ENCODE measurements at regions not wholly inside any gene's neighbourhood (a gene's known extent, or its start where the extent isn't known, plus 50 kb on each side); places are given as distances from the start of the nearest gene placed in this dataset.

GRCh38 chr14:42750771-42751170, 1144.1 kb downstream of the LRFN5 start:
- no peaks in the 10 kb centered on the region for H3K4me1 ChIP-seq (ENCODE audit: insufficient read depth)
- no peak overlapping the region for H3K27ac ChIP-seq (ENCODE audit: low read depth)
- no peak overlapping the region for H3K4me3 ChIP-seq (ENCODE audit: low read depth, low read length)

GRCh38 chr14:42742084-42742483, 1135.4 kb downstream of the LRFN5 start:
- Histone ChIP-seq H3K4me1 (ENCODE audit: insufficient read depth) (no peaks in the 10 kb centered on the region), H3K4me3 (ENCODE audit: low read depth, low read length) (no peak overlapping the region), H3K36me3 (ENCODE audit: insufficient read depth) (no peaks in the 10 kb centered on the region), H3K27ac (ENCODE audit: low read depth) (no peak overlapping the region)
- DNase-seq (ENCODE audit: extremely low spot score): no peak
- WGBS: 70% methylated on average over 2 of the region's 2 CpGs

More at GRCh38 chr14:42750771-42751170, 1144.1 kb downstream of the LRFN5 start:
- DNase-seq (ENCODE audit: extremely low spot score): no peak
- no peaks in the 10 kb centered on the region for H3K36me3 ChIP-seq (ENCODE audit: insufficient read depth)

- Histone ChIP-seq H3K4me3 (ENCODE audit: low read depth, low read length) (no peak overlapping the region), H3K36me3 (ENCODE audit: insufficient read depth) (no peaks in the 10 kb centered on the region), H3K4me1 (ENCODE audit: insufficient read depth) (no peaks in the 10 kb centered on the region), H3K27ac (ENCODE audit: low read depth) (no peak overlapping the region)
- 37% methylated on average over 1 of the region's 1 CpG for WGBS
- no peak for DNase-seq (ENCODE audit: extremely low spot score)
Observed at GRCh38 chr14:42736408-42736807, 1129.7 kb downstream of the LRFN5 start.

GRCh38 chr14:42734041-42734440, 1127.4 kb downstream of the LRFN5 start:
- no peak overlapping the region for H3K27ac ChIP-seq (ENCODE audit: low read depth)
- no peaks in the 10 kb centered on the region for H3K36me3 ChIP-seq (ENCODE audit: insufficient read depth)
- H3K4me1 ChIP-seq (ENCODE audit: insufficient read depth): no peaks in the 10 kb centered on the region
- DNase-seq (ENCODE audit: extremely low spot score): no peak
- H3K4me3 ChIP-seq (ENCODE audit: low read depth, low read length): no peak overlapping the region
- WGBS: 70% methylated on average over 1 of the region's 1 CpG

- Histone ChIP-seq H3K4me3 (ENCODE audit: low read depth, low read length) (no peak overlapping the region), H3K27ac (ENCODE audit: low read depth) (no peak overlapping the region)
- no peak for DNase-seq (ENCODE audit: extremely low spot score)
Observed at GRCh38 chr14:42732005-42732404, 1125.3 kb downstream of the LRFN5 start.

GRCh38 chr14:42731480-42731879, 1124.8 kb downstream of the LRFN5 start:
- DNase-seq (ENCODE audit: extremely low spot score): no peak
- H3K36me3 ChIP-seq (ENCODE audit: insufficient read depth): no peaks in the 10 kb centered on the region
- no peak overlapping the region for H3K27ac ChIP-seq (ENCODE audit: low read depth)
- no peaks in the 10 kb centered on the region for H3K4me1 ChIP-seq (ENCODE audit: insufficient read depth)
- no peak overlapping the region for H3K4me3 ChIP-seq (ENCODE audit: low read depth, low read length)
- WGBS: 94% methylated on average over 2 of the region's 2 CpGs

More at GRCh38 chr14:42732005-42732404, 1125.3 kb downstream of the LRFN5 start:
- Histone ChIP-seq H3K4me1 (ENCODE audit: insufficient read depth) (no peaks in the 10 kb centered on the region), H3K36me3 (ENCODE audit: insufficient read depth) (no peaks in the 10 kb centered on the region)

GRCh38 chr14:42729681-42730080, 1123.0 kb downstream of the LRFN5 start:
- WGBS: 65% methylated on average over 2 of the region's 2 CpGs
- no peaks in the 10 kb centered on the region for H3K36me3 ChIP-seq (ENCODE audit: insufficient read depth)
- no peak overlapping the region for H3K27ac ChIP-seq (ENCODE audit: low read depth)
- no peak overlapping the region for H3K4me3 ChIP-seq (ENCODE audit: low read depth, low read length)
- no peaks in the 10 kb centered on the region for H3K4me1 ChIP-seq (ENCODE audit: insufficient read depth)
- no peak for DNase-seq (ENCODE audit: extremely low spot score)

GRCh38 chr14:42719391-42719790, 1112.7 kb downstream of the LRFN5 start:
- Histone ChIP-seq H3K27ac (ENCODE audit: low read depth) (no peak overlapping the region), H3K36me3 (ENCODE audit: insufficient read depth) (no peaks in the 10 kb centered on the region), H3K4me1 (ENCODE audit: insufficient read depth) (no peaks in the 10 kb centered on the region), H3K4me3 (ENCODE audit: low read depth, low read length) (no peak overlapping the region)
- no peak for DNase-seq (ENCODE audit: extremely low spot score)
- 74% methylated on average over 1 of the region's 1 CpG for WGBS

GRCh38 chr14:42715316-42715715, 1108.6 kb downstream of the LRFN5 start:
- WGBS: 67% methylated on average over 2 of the region's 2 CpGs
- no peak overlapping the region for H3K4me3 ChIP-seq (ENCODE audit: low read depth, low read length)
- H3K27ac ChIP-seq (ENCODE audit: low read depth): no peak overlapping the region
- no peak for DNase-seq (ENCODE audit: extremely low spot score)
- H3K4me1 ChIP-seq (ENCODE audit: insufficient read depth): no peaks in the 10 kb centered on the region
- H3K36me3 ChIP-seq (ENCODE audit: insufficient read depth): no peaks in the 10 kb centered on the region

- no peak for DNase-seq (ENCODE audit: extremely low spot score)
- Histone ChIP-seq H3K4me1 (ENCODE audit: insufficient read depth) (no peaks in the 10 kb centered on the region), H3K36me3 (ENCODE audit: insufficient read depth) (no peaks in the 10 kb centered on the region), H3K4me3 (ENCODE audit: low read depth, low read length) (no peak overlapping the region), H3K27ac (ENCODE audit: low read depth) (no peak overlapping the region)
- WGBS: 80% methylated on average over 4 of the region's 4 CpGs
Observed at GRCh38 chr14:42710071-42710470, 1103.4 kb downstream of the LRFN5 start.

DNA sequence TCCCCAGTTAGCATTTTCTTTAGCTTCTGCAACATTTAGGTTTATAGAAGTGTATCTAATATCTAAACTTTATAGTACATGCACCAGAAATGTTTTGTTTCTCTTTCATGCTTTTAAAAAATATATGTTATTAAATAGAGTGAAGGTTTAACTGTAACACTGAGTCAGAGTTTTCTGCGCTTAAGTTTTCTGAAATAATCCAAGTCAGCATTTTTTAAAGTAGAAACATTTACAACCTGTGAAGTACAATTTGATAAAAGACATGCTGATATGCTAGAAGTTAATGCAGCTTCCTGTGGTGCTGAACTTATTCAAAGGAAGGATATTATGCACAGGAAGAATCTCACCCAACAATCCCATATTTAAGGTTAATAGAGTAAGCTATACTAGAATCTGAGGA, 1096.8 kb downstream of the LRFN5 start:
- 71% methylated on average over 1 of the region's 1 CpG for WGBS
- Histone ChIP-seq H3K4me3 (ENCODE audit: low read depth, low read length) (no peak overlapping the region), H3K27ac (ENCODE audit: low read depth) (no peak overlapping the region), H3K36me3 (ENCODE audit: insufficient read depth) (no peaks in the 10 kb centered on the region), H3K4me1 (ENCODE audit: insufficient read depth) (no peaks in the 10 kb centered on the region)
- no peak for DNase-seq (ENCODE audit: extremely low spot score)

DNA sequence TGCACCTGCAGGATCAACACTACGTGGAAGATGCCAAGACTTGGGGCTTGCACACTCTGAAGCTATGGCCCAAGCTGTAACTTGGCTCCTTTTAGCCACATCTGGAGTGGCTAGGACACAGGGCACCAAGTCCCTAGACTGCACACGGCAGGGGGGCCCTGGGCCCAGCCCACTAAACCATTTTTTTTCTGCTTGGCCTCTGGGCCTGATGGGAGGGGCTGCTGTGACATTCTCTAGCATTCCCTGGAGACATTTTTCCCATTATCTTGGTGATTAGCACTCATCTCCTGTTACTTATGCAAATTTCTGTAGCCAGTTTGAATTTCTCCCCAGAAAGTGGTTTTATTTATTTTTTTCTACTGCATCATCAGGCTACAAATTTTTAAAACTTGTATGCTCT, 1080.7 kb downstream of the LRFN5 start:
- WGBS: 79% methylated on average over 2 of the region's 2 CpGs
- no peaks in the 10 kb centered on the region for H3K36me3 ChIP-seq (ENCODE audit: insufficient read depth)
- no peak overlapping the region for H3K4me3 ChIP-seq (ENCODE audit: low read depth, low read length)
- no peak for DNase-seq (ENCODE audit: extremely low spot score)
- no peak overlapping the region for H3K27ac ChIP-seq (ENCODE audit: low read depth)
- no peaks in the 10 kb centered on the region for H3K4me1 ChIP-seq (ENCODE audit: insufficient read depth)

GRCh38 chr14:42683707-42684106, 1077.0 kb downstream of the LRFN5 start:
- 13% methylated on average over 2 of the region's 2 CpGs for WGBS
- Histone ChIP-seq H3K4me3 (ENCODE audit: low read depth, low read length) (no peak overlapping the region), H3K4me1 (ENCODE audit: insufficient read depth) (no peaks in the 10 kb centered on the region), H3K27ac (ENCODE audit: low read depth) (no peak overlapping the region), H3K36me3 (ENCODE audit: insufficient read depth) (no peaks in the 10 kb centered on the region)
- DNase-seq (ENCODE audit: extremely low spot score): no peak

DNA sequence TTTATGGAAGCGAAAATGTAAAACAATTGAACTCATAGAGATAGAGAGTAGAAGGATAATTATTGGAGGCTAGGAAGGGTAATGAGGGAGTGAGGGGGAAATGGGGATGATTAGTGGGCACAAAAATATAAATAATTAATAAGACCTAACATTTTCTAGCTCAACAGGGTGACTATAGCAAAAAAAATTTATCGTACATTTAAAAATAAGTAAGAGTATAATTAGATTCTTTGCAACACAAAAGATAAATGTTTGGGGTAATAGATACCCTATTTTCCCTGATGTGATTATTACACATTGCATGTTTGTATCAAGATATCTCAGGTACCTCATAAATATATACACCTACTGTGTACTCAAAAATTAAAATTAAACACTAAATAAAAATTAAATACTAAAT, 1070.0 kb downstream of the LRFN5 start:
- over 99% methylated on average over 2 of the region's 2 CpGs for WGBS
- no peak for DNase-seq (ENCODE audit: extremely low spot score)
- no peak overlapping the region for H3K4me3 ChIP-seq (ENCODE audit: low read depth, low read length)
- H3K36me3 ChIP-seq (ENCODE audit: insufficient read depth): no peaks in the 10 kb centered on the region
- no peaks in the 10 kb centered on the region for H3K4me1 ChIP-seq (ENCODE audit: insufficient read depth)
- H3K27ac ChIP-seq (ENCODE audit: low read depth): no peak overlapping the region

GRCh38 chr14:42673963-42674362, 1067.3 kb downstream of the LRFN5 start:
- no peak overlapping the region for H3K4me3 ChIP-seq (ENCODE audit: low read depth, low read length)
- no peak overlapping the region for H3K27ac ChIP-seq (ENCODE audit: low read depth)
- H3K4me1 ChIP-seq (ENCODE audit: insufficient read depth): no peaks in the 10 kb centered on the region
- DNase-seq (ENCODE audit: extremely low spot score): no peak
- no peaks in the 10 kb centered on the region for H3K36me3 ChIP-seq (ENCODE audit: insufficient read depth)
